Activated naive CD8-positive, alpha-beta T cell treated with anti-CD3 and anti-CD28 coated beads for 36 hours (primary cell): ENCODE measurements at regions not wholly inside any gene's neighbourhood (a gene's known extent, or its start where the extent isn't known, plus 50 kb on each side); places are given as distances from the start of the nearest gene placed in this dataset.

Source experiments
- DNase-seq: peaks from one replicate; pipeline ENCODE4 v3.0.0; 2021
- H3K27ac Mint-ChIP-seq: one replicate; pipeline ENCODE4 v1.8.0; 2022; ENCODE audit warnings: mild to moderate bottlenecking, moderate library complexity, mixed read lengths
- H3K27me3 Mint-ChIP-seq: one replicate; pipeline ENCODE4 v1.8.0; 2022; ENCODE audit warnings: mild to moderate bottlenecking, mixed read lengths
- H3K36me3 Mint-ChIP-seq: one replicate; pipeline ENCODE4 v1.8.0; 2021; ENCODE audit warnings: mild to moderate bottlenecking, mixed read lengths
- H3K4me1 Mint-ChIP-seq: one replicate; pipeline ENCODE4 v1.8.0; 2021; ENCODE audit warnings: mixed read lengths
- H3K4me3 Mint-ChIP-seq: one replicate; pipeline ENCODE4 v1.8.0; 2022; ENCODE audit warnings: mild to moderate bottlenecking, moderate library complexity, mixed read lengths
- H3K9me3 Mint-ChIP-seq: one replicate; pipeline ENCODE4 v1.8.0; 2022; ENCODE audit warnings: mixed read lengths

DNA sequence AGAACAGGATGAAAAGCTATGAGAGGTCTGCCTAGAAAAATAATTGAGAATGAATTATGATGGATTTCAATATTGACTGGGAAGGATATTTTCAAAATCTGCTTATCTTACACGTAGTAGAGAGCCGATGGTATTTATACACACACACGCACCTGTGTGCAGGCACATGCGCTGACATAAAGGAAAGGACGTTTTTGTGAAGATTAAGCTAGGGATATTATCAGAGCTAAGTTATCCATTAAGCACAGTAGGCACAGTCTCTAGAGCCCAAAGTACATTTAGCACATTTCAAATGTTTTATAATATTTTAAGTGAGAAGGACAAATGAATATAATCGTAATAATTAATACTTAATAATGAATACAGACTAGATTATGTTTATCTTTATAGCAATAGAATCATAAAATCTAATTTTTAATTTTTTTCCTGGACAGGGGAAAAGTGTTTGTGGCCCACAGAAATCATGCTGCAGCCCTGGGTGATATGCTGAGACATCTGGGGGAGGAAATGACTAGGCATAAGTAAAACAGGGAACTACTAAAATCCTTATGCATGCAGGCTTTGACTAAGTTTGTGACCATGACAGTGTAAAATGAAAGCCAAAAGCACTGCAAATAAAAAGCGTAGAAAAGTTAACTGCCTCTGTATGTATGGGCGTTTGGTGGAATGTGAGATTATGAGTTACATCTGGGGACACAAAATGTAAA lies 146.1 kb downstream of the KITLG start:
- H3K4me3 Mint-ChIP-seq, result no peak overlapping the region

DNA sequence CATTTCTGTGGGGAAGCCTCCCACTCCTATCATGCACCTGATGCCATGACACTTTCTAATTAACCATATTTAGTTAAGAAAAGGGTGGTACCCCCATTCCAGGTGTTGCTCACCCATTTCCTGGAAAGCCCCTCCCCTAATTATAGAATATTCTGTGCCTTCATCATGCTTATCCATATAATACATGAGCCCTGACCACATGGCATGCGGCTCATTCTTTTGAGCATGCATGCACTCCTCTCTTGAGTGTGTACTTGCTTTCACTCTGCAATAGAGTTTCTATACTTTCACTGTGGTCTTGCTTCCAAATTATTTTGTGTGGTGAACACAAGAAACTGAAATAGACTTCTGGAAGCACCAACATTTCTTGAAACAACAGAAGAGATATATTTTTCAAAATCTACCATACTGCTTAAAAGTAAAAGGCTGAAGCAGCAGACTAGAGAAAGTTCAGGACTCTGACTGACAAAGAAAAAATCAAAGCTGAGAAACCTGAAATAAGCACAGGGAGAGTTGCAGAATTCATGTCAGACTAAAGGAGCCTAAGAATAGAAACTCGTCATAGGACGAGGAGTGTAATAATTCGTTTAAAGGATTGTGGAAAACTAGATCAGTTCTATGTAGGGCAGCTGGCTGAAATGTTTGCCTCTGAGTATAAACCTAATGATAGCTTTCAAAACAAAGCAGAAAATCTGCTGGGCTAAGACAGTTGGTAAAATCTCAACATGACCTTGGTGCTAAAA lies 144.8 kb downstream of the KITLG start:
- Mint-ChIP-seq H3K27ac (no peak overlapping the region), H3K9me3 (no peaks in the 10 kb centered on the region), H3K4me3 (no peak overlapping the region), H3K27me3 (no peaks in the 10 kb centered on the region), H3K36me3 (no peaks in the 10 kb centered on the region), H3K4me1 (no peaks in the 10 kb centered on the region)
- DNase-seq, result no peak

More for the DNA sequence above, 146.1 kb downstream of the KITLG start:
- no peak for DNase-seq
- Mint-ChIP-seq H3K27ac (no peak overlapping the region), H3K27me3 (no peaks in the 10 kb centered on the region), H3K4me1 (no peaks in the 10 kb centered on the region), H3K9me3 (peaks cover 1% of the 10 kb centered on the region), H3K36me3 (no peaks in the 10 kb centered on the region)

GRCh38 chr12:88437226-88437625 lies 143.0 kb downstream of the KITLG start:
- no peak for DNase-seq
- no peaks in the 10 kb centered on the region for H3K4me1 Mint-ChIP-seq
- no peaks in the 10 kb centered on the region for H3K36me3 Mint-ChIP-seq
- H3K9me3 Mint-ChIP-seq, result peaks cover 2% of the 10 kb centered on the region
- H3K4me3 Mint-ChIP-seq, result no peak overlapping the region
- no peaks in the 10 kb centered on the region for H3K27me3 Mint-ChIP-seq
- no peak overlapping the region for H3K27ac Mint-ChIP-seq
